ENCODE measurements at regions not wholly inside any gene's neighbourhood (a gene's known extent, or its start where the extent isn't known, plus 50 kb on each side); places are given as distances from the start of the nearest gene placed in this dataset.
A peak's percentile ranks its signal among the peaks of the same experiment; 100 is the strongest.

DNA sequence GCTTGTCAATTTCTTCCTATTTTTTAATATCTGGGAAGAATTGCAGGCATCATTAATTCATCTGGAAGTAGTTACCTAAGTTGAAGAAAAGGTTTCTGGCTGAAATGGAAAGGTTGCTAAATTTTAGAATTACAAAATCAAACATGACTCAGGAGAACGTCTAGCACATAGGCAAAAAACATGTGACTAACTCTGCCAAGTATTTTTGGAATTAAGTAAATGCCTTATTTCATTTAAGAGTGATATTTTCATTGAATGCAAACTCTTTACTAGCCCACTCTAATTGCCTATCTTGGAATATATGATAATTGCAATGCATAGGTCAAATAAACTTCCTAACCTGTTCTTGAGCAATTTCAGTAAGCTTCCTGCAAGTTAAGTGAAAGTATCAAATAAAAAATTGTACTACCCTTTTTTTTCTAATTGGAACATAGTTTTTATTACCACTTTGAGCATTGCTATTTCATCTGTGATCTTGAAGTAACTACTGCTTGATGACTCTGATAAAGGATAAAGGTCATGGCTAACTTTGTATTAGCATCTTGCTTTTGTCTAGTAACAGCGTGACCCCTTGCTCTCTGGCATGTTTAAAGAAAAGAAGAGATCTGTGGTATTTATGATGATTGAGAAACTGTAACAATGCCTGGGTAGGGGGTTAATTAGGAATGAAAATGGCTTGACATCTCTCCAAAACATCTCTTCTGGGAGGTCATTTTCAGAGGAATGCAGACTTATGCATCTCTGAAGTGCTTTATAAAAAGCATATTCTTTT lies 208.3 kb upstream of the NCAM2 start:
- peak; percentile 38 for DNase-seq
- no peak overlapping the region for H3K4me3 ChIP-seq (ENCODE audit: insufficient read depth, low read depth, low read length)

GRCh38 chr21:20800106-20800505 lies 198.1 kb upstream of the NCAM2 start:
- Histone ChIP-seq H3K36me3 (replicated peaks; ENCODE audit: control insufficient read depth, insufficient read depth, low read length) (no peaks in the 10 kb centered on the region), H3K4me3 (ENCODE audit: insufficient read depth, low read depth, low read length) (no peak overlapping the region), H3K27me3 (ENCODE audit: control insufficient read depth, insufficient read depth, low read length) (no peaks in the 10 kb centered on the region)
- DNase-seq, result no peak

More for the DNA sequence above, 208.3 kb upstream of the NCAM2 start:
- Histone ChIP-seq H3K36me3 (replicated peaks; ENCODE audit: control insufficient read depth, insufficient read depth, low read length) (no peaks in the 10 kb centered on the region), H3K27me3 (ENCODE audit: control insufficient read depth, insufficient read depth, low read length) (no peaks in the 10 kb centered on the region)

DNA sequence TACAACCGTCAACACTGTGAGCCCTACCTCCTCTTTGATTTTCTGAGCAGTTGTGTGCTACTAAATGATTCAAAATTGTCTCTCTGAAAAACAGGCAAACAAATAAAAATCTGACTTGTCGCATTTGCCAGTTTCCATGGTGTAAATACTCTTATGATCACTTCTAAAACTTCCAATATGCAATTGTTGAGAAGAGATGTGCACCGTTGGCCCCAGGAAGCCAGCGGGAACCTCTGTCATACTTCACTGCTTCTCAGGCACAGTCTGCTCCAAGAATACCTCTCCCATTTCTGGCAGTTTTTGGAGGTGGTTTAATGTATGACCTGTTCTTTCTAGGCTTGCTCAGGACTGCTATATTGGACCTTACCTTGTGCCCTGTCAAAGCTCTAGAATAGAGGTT lies 196.0 kb upstream of the NCAM2 start:
- Histone ChIP-seq H3K36me3 (replicated peaks; ENCODE audit: control insufficient read depth, insufficient read depth, low read length) (no peaks in the 10 kb centered on the region), H3K27me3 (ENCODE audit: control insufficient read depth, insufficient read depth, low read length) (no peaks in the 10 kb centered on the region), H3K4me3 (ENCODE audit: insufficient read depth, low read depth, low read length) (no peak overlapping the region)
- no peak for DNase-seq

GRCh38 chr21:20802631-20803260 lies 195.5 kb upstream of the NCAM2 start:
- no peak overlapping the region for H3K4me3 ChIP-seq (ENCODE audit: insufficient read depth, low read depth, low read length)
- H3K36me3 ChIP-seq (replicated peaks; ENCODE audit: control insufficient read depth, insufficient read depth, low read length), result no peaks in the 10 kb centered on the region
- DNase-seq, result no peak
- no peaks in the 10 kb centered on the region for H3K27me3 ChIP-seq (ENCODE audit: control insufficient read depth, insufficient read depth, low read length)

DNA sequence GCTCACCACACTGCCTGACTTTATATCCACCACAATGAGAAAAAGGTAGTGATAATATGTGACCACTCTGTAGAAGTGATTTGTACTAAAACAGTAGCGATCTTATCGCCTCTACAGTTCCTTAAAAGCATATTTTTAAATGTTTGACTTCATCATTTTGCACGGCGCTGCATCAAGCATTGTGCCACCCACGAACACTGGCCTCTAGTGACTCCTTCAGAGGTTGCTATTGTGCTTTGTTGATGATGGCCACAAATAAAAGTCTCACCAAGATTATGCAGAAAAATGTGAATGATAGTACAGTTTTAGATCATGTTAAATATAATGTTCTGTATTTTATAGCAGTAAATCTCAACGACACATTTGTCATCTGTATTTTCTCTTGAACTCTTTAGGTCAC lies 186.5 kb upstream of the NCAM2 start:
- Histone ChIP-seq H3K4me3 (ENCODE audit: insufficient read depth, low read depth, low read length) (no peak overlapping the region), H3K27me3 (ENCODE audit: control insufficient read depth, insufficient read depth, low read length) (no peaks in the 10 kb centered on the region; the same call in 1 of the 2 replicates), H3K36me3 (replicated peaks; ENCODE audit: control insufficient read depth, insufficient read depth, low read length) (no peaks in the 10 kb centered on the region)
- DNase-seq, result no peak

DNA sequence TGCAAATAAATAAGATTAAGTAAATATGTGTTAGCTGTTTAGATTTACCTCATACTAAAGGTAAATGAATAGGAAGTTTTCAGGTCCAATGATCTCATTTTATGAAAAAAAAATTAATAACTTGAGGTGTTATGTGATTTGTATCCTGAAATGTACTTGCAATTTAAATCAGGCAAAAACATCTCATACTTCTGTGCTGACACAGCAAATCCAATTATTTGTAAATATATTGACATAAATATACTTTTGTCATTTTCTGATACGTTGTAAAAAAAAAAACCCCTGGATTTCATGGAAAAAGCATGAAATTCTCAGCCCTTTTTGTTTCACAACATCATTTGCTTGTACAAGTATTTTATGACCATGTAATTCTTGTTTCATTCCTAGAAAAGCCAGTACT lies 184.1 kb upstream of the NCAM2 start:
- no peaks in the 10 kb centered on the region for H3K36me3 ChIP-seq (replicated peaks; ENCODE audit: control insufficient read depth, insufficient read depth, low read length)
- no peaks in the 10 kb centered on the region; the same call in 1 of the 2 replicates for H3K27me3 ChIP-seq (ENCODE audit: control insufficient read depth, insufficient read depth, low read length)
- H3K4me3 ChIP-seq (ENCODE audit: insufficient read depth, low read depth, low read length), result no peak overlapping the region
- DNase-seq, result no peak

DNA sequence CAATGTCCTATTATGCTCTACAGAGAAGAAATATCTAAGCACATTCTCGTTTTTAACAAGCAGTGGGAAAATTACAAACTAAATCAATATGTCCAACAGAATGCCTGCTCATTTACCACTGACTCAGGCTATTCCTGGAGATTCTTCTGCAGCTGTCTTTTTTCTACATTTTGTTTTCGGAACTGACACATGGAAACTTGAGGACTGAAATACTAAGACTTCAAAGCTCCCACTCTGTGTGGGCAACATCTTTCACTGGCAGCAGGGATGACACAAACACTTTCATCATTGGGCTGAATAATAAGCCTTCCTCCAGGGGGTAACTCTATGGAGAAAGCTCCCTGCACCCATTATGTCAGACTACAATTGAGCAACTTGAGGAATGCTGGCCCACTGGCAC lies 175.5 kb upstream of the NCAM2 start:
- no peak overlapping the region for H3K4me3 ChIP-seq (ENCODE audit: insufficient read depth, low read depth, low read length)
- no peaks in the 10 kb centered on the region for H3K36me3 ChIP-seq (replicated peaks; ENCODE audit: control insufficient read depth, insufficient read depth, low read length)
- H3K27me3 ChIP-seq (ENCODE audit: control insufficient read depth, insufficient read depth, low read length), result no peaks in the 10 kb centered on the region
- peak; percentile 42 for DNase-seq

GRCh38 chr21:20852866-20853265 lies 145.3 kb upstream of the NCAM2 start:
- no peak for DNase-seq
- no peak overlapping the region for H3K4me3 ChIP-seq (ENCODE audit: insufficient read depth, low read depth, low read length)

GRCh38 chr21:20856926-20857325 lies 141.3 kb upstream of the NCAM2 start:
- DNase-seq, result no peak
- Histone ChIP-seq H3K36me3 (replicated peaks; ENCODE audit: control insufficient read depth, insufficient read depth, low read length) (no peaks in the 10 kb centered on the region), H3K4me3 (ENCODE audit: insufficient read depth, low read depth, low read length) (no peak overlapping the region), H3K27me3 (ENCODE audit: control insufficient read depth, insufficient read depth, low read length) (no peaks in the 10 kb centered on the region)

More at GRCh38 chr21:20852866-20853265, 145.3 kb upstream of the NCAM2 start:
- Histone ChIP-seq H3K36me3 (replicated peaks; ENCODE audit: control insufficient read depth, insufficient read depth, low read length) (no peaks in the 10 kb centered on the region), H3K27me3 (ENCODE audit: control insufficient read depth, insufficient read depth, low read length) (no peaks in the 10 kb centered on the region)

GRCh38 chr21:20874202-20874601 lies 124.0 kb upstream of the NCAM2 start:
- H3K27me3 ChIP-seq (ENCODE audit: control insufficient read depth, insufficient read depth, low read length), result no peaks in the 10 kb centered on the region
- no peak overlapping the region for H3K4me3 ChIP-seq (ENCODE audit: insufficient read depth, low read depth, low read length)
- no peaks in the 10 kb centered on the region for H3K36me3 ChIP-seq (replicated peaks; ENCODE audit: control insufficient read depth, insufficient read depth, low read length)
- no peak for DNase-seq

DNA sequence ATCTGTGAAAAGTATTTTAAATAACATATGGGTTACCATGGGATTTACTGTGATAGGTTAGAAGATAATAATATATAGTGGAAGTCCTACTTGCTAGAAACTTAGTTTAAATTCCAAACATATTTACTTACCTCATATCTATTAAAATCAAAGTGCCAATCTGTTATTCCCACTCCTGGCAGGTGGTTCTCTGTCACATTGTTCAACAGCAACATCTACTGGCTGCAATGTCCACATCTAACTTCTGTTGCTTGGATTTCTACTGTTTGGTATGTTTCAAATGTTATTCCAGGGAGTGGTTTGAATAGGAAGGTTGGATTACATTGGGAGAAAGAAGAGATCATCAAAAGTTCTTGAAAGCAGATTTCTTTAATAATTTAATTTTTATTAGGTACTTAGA lies 122.5 kb upstream of the NCAM2 start:
- no peaks in the 10 kb centered on the region for H3K27me3 ChIP-seq (ENCODE audit: control insufficient read depth, insufficient read depth, low read length)
- H3K36me3 ChIP-seq (replicated peaks; ENCODE audit: control insufficient read depth, insufficient read depth, low read length), result no peaks in the 10 kb centered on the region
- H3K4me3 ChIP-seq (ENCODE audit: insufficient read depth, low read depth, low read length), result no peak overlapping the region
- no peak for DNase-seq

GRCh38 chr21:20877976-20878375 lies 120.2 kb upstream of the NCAM2 start:
- H3K27me3 ChIP-seq (ENCODE audit: control insufficient read depth, insufficient read depth, low read length), result no peaks in the 10 kb centered on the region
- no peaks in the 10 kb centered on the region for H3K36me3 ChIP-seq (replicated peaks; ENCODE audit: control insufficient read depth, insufficient read depth, low read length)
- no peak overlapping the region for H3K4me3 ChIP-seq (ENCODE audit: insufficient read depth, low read depth, low read length)
- no peak for DNase-seq

GRCh38 chr21:20882462-20883407 lies 115.5 kb upstream of the NCAM2 start:
- Histone ChIP-seq H3K36me3 (replicated peaks; ENCODE audit: control insufficient read depth, insufficient read depth, low read length) (no peaks in the 10 kb centered on the region), H3K4me3 (ENCODE audit: insufficient read depth, low read depth, low read length) (no peak overlapping the region), H3K27me3 (ENCODE audit: control insufficient read depth, insufficient read depth, low read length) (no peaks in the 10 kb centered on the region)
- peak; percentile 24 for DNase-seq

- Histone ChIP-seq H3K27me3 (ENCODE audit: control insufficient read depth, insufficient read depth, low read length) (no peaks in the 10 kb centered on the region), H3K4me3 (ENCODE audit: insufficient read depth, low read depth, low read length) (no peak overlapping the region), H3K36me3 (replicated peaks; ENCODE audit: control insufficient read depth, insufficient read depth, low read length) (no peaks in the 10 kb centered on the region)
- no peak for DNase-seq
Observed at GRCh38 chr21:20883408-20883800, 114.8 kb upstream of the NCAM2 start.

Data from H7 (cell line).